ENCODE measurements at regions not wholly inside any gene's neighbourhood (a gene's known extent, or its start where the extent isn't known, plus 50 kb on each side); places are given as distances from the start of the nearest gene placed in this dataset.

DNA sequence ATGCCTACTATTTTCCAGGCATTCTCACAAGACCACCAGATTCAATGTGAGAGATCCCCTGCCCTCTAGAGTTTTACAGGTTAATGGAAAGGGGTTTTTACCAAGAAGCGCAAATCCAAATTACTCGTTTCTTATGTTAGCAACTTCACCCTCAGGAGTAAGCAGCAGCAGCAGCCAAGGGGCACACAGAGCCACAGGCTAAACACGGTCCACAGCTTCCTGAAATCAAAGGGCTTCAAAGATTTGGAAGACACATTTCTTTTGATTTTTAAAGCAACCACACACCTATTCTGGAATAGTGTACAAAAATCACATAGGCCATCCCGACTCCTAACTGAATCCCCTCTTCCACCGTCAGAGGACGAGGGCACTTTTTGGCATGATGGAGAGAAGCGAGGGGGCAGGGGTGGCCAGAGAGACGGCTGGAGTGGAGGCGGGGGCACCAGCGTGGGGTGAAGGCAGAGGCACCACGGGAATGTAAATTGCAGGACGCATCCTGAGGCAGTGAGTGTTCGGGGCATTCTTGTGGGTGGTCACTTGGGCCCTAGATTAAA lies 107.0 kb downstream of the ARF6 start:
- DNase-seq: no peak

DNA sequence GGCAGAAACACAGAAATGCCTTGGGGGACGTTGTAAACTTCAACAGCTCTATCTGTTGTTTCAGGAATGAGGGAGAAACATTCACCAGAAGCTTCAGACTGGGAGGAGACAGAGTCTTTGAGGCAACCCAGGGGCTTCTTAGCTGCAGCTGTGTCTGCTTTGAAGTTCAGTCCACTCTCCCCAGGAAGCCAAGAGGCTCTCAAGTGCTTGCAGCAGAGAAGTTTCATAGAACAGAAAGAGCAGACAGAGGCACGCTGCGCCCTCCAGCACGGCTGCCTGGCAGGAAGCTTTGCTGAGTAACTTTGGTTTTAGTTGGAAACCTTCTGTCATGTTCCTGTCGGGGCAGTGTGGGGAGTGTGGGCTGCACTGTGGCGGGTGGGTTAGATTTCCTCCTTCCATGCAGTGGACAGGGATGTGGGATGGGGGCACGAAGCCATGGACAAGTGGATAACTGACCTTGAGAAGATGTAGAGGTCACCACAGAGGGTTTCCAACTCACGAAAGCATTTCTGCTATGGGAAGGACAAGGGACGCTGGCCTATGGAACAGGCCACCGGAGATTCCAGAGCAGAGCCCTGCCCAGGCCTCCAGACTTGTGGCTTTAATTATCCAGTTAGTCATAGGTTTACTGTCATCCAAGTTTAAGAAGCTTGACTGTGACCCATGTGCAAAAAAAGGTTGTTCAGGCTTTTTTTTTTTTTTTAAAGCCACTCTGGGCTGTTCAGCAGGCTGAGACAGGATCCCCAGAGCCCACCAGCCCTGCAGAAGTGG lies 107.7 kb downstream of the ARF6 start:
- DNase-seq: peak; percentile 72

DNA sequence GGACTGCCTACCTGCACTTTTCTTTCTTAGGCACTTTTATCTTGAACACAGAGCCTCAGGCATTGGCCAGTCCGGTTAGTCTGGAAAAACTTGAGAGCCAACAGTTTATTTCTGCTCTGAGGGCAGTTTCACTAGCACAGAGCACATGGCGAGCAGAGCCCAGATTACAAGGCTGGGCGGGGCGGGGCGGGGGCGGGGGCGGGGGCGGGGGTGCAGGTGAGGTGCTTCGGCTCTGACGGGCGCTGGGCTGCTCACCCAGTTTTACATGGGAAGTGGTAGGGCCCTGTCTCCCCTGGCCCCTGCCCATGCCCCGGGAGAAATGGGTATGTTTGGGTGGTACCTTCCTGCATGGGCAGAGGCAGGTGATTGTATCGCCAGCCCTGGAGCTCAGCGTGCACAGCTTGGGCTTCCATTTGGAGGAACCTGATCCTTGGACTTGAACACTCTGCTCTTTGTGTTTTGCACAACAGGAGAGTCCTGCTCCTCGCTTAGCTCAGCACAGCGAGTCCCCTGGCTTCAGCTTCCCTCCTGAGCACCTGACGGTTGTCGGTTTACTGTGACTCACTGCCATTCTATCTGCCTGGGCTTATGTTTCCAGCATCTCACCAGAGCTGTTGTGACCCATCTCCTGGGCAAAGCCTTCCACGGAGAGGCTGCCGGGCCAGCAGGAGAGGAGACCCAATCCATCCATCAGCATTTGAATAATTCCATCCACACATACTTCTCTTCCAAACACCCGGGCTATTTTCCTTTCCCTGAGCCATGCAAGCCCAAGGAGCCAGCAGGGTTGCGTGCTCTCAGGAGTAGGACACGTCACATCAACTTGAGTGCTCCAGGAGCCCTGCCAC lies 108.5 kb downstream of the ARF6 start:
- peak; percentile 70 for DNase-seq

DNA sequence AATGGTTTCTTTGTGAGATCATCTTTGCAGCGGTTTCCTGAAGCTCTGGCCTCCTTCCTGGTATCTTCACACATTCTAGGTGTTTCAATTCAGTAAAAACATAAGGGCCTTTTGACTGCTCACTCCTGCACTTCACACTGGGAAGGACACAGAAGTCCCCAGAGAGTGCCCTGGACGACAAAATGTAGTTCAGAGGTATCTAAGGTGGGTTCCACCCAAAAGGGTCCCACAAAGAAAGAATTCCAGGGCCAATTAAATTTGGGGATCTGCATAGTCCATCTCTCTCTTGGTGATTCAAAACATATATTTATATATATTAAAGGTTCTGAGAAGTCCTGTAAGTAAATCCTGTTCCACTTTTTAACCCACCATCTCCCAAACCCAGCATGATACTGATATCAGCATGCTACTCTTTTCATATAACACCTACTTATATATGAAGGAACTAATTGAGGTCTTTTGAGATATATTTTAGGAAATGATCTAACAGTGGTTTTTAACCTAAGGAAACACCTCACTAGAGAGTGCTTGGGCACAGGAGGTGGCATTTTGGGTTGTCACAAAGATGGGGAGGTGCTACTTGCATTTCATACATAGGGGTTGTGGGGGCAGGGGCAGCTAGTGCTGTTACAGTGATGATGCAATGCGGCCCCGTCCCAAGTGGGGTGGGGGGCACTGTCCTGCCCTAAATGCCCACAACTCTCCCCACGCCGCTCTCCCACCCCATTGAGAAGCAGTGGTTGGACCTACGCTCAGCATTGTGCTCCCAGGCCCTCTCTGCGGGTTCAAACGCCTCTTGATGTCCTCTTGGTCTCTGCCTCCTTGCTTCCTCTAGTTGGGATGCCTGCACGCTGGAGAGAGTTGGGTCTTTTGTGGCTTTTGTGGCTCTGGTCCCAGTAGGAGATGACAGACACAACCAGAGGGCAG lies 109.4 kb downstream of the ARF6 start:
- peak; percentile 47 for DNase-seq

DNA sequence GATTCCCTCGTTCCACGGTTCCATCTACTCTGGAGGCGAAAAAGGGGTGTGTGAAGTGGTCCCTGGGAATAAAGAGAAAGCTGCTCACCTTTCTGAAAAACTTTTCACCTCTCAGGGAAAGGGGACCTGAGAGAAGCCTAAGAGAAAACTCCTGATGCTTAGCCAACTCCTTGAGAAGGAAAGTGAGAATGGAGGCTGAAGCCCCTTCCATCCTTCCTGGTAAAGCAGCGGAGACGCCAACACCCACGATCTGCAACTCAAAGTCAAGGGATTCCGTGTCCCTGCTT lies 110.0 kb downstream of the ARF6 start:
- DNase-seq: no peak

DNA sequence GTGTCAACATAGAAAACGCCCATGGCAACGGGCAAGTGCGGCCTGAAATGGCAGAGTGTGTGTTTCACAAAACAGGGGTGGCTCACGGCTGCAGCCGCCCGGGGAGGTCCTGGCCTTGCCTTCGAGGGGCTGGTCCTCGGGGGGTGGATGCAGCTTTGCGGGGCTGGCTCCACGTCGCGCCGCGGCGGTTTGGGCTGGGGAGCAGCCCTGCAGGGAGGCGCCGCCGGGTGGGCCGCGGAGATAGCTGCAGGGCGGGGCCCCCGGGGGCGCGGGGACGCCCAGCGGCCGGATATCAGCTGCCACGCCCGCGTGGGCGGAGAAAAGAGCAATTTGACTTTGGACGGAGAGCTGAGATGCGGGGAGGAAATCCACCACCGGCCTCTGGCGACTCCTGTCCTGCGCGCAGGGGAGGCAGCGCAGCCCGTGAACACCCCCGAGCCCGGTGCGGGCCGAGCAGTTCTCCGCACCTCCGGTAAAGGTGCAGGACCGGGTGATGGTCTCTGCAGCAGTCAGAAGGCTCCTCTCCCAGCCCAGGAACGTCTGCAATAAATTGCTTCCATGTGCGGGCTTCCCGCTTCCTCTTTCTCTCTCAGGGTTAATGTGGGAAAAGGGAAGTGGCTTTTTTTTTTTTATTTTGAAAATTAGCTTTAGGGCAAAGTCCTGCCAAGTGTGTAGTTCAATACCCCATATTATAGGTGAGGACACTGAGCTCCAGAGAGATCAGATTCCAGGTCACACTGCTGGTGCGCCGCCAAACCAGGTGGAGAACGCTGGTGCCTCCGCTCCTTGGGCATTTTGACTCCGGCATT lies 110.5 kb downstream of the ARF6 start:
- peak; percentile 75 for DNase-seq

DNA sequence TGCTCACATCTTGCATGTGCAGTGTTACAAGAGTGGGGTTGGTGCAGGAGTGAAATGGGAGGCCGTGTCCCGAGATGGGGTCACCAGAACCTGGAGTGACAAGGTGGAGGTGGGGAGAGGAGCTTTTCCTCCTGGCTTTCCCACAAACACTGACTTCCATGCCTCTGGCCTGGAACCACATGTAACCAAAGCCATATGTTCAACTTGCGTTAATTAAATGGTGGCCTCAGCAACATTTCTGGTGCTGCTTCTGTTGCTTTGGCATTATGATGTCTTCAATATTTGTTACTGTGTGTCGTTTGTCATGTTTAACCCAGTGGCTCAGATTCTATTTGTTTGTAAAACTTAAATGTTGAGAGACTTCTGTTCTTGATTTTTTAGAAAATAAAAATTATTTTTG lies 110.2 kb downstream of the VCPKMT start:
- DNase-seq: no peak

DNA sequence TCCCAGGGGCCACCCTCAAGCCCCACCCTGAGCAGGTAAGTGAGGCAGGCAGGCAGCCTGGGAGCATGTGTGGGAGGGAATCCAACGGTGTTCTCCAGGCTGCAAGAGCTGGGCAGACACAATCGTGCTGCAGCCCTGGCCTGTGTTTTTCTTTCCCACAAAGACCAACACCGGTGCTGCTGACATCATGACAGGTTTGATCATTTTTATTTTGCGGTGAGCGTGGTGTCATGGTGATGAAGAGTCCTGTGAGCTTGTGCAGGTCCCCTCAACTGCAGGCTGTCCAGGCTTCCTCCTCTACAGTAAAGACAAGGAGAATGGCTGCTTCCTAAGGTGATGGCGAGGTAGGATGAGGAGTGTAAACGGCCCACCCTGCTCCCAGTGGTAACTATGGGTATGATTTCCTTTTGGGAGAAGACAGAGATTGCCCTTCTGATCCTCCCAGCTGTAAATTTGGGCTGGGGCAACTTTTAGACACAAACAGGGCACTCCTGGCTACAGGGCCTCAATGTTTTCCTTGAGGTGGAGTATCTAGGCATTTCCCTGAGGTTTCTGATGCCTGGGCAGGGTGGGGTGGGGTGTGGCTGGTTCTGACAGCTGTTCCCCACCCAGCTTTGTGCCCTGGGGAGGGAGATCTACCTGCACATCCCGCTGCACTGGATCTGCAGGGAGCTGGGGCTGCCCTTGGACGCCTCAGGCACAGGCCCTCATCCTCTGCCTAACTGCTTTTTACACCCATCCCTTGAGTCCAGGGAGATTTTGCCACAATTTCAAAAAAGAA lies 109.1 kb downstream of the VCPKMT start:
- no peak for DNase-seq

DNA sequence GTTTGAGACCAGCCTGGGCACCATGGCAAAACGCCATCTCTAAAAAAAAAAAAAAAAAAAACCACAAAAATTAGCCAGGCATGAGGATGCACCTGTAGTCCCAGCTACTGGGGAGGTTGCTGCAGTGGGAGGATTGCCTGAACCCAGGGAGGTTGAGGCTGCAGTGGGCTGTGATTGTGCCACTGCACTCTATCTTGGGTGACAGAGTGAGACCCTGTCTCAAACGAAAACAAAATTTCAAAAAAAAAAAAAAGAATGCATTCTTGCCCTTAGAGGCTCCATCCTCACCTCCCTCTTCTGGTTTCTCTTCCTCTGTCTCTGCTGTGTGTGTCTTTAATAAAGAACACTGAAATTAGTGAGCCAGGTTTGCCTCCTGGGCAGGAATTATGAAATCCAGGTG lies 107.8 kb downstream of the VCPKMT start:
- no peak for DNase-seq

DNA sequence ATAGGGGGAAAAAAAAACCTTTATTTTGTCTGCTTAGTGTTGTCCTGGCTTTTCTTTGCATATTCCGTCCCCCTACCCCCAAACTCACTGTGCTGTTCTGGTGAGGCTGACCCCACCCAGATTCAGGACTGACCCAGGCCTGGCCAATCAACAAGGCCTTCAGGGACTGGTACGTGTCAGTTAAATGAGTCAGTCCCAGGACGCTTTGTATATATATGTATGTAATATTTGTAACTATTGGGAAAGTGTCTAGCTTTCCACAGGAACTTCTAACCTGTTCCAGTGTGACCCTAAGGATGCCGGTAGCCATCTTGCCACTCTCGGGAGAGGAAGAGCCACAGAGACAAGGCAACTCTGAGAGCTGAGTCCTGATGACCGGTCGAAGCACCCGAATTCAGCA lies 107.4 kb downstream of the VCPKMT start:
- no peak for DNase-seq

DNA sequence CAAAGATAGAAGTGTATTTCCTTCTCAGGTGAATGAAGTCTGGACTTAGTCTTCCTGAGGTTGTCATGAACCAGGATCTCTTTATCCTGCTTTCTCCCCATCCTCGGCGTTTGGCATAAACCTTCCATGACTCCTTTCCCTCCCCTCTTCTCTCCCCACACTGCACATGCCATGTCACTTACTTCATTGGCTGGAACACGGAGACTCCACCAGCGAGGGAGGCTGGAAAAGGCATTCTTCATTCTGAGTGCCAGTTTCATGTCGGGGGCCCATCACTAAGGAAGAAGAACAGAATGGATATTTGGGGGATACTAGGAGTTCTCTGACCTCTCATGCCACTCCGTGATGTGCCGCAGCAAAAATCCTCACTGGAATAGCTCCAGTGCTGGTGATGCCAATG lies 105.6 kb downstream of the VCPKMT start:
- DNase-seq: no peak

DNA sequence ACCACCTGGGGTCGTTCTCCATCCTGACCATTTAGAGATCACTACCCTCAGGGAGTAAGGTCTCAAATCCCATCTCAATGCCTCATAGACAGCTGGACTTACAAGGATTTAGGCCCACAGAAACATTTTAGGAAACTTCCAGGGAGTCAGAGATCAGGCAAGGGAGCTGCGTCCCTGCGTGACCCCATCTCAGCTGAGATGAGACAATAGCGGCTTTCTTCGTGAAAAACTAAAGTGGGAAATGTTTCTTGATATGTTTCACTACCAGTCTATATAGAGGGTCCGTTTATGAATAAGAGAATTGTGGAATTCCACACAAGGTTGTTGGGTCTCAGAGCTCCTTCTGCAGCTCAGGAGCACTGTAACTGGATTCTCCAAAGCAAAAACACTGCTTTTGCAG lies 105.1 kb downstream of the VCPKMT start:
- DNase-seq: no peak

DNA sequence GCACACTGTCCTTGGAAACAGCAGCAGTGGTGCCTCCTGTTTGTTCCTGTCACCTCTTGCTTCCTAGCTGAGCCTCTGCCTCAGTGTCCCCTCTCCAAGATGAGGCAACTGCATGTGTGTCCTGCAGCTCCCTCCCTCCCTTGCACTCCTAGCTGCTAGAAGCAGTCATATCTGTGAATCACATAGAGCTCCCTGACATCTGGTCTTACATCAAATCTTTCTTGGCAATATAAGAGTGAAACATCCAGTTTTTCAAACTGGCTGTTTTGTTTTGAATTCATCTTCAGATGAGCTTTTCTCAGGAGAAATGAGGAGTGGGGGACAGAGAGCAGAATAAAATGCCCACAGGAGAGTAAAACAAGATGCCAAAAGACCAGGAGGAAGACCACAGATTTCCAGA lies 103.7 kb downstream of the VCPKMT start:
- DNase-seq: no peak

DNA sequence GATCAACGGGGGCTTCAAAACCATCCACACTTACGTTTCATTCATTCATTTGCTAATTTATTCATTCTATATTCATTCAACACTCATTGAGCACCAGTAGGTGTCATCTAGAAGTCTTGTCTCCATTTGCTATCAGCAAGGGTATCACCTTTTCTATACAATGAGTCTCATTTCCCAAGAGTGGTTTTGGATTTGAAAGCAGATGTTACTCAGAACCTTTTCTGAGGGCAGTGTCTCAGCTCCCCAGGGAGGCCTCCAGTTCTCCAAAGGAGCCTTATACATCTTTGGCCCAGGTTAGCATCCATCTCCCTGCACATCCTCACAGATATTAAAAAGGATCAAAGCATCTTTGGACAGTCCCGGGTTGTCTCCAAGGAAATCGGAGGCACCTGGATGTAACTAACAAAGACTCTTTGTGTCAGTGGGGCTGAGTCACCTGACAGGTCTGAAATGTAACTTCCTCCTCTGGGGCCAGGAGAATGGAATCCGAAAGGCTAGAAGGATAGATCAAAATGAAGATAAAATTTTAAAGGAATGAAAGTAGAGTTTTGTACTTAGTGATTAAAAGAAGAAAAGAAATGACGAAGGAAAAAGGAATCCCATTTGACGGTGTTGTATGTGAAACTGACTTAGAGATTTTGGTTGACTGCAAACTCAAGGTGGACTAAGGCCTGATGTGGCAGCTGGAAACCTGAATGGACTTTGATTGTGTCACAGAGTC lies 103.0 kb downstream of the VCPKMT start:
- DNase-seq: no peak

DNA sequence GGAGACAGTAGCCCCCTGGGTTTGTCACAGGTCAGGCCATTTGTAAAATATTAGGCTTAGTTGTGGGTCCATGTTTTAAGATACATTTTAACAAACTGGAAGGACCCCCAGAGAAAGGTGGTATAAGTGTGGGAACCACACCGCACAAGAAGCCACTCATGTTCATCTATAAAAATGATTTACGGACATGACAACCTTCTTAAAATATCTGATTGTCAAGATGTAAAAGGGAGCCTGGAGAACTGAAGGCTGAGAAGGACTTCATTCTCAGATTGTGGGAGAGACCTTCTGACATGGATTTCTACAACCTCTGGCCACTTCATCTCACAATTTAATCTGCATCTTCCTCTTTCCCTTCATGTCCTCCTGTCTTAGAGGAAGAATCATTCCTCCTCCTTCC lies 102.4 kb downstream of the VCPKMT start:
- no peak for DNase-seq

DNA sequence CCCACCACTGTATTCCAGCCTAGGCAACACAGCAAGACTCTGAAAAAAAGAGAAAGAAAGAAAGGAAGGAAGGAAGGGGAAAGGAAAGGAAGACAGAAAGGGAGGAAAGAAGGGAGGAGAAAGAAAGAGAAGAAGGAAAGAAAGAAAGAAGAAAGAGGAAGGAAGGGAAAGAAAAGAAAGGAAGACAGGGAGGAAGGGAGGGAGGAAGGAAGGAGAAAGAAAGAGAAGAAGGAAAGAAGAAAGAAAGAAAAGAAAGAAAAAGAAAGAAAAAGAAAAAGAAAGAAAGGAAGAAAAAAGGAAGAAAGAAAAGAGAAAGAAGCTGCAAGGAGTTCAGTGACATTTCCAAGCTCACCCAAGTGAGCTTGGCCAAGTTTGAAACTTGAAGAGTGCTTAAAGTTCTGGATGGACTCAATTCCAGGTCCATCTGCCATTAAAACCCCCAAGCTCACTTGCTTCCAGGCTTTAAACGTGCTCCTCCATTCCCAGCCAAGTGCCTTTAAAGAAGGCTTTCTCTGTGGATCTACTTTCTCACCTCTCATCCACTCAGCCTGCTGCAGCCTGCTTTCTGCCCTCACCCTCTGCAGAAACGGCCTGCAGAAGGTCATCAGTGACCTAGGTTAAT lies 101.5 kb downstream of the VCPKMT start:
- DNase-seq: no peak

DNA sequence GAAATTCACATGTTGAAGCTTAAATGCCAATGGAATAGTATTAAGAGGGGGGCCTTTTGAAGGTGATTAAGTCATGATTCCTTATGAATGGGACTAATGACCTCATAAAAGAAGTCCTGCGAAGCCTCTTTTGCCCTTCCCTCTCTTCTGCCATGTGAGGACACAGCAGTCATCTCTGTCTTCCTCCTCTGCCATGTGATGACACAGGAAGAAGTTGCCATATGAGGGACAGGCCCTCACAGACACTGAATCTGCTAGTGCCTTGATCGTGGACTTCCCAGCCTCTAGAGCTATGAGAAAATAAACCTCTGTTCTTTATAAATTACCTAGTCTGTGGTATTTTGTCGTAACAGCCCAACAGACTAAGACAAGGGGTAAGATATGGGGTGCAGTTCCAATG lies 100.7 kb downstream of the VCPKMT start:
- DNase-seq: no peak

DNA sequence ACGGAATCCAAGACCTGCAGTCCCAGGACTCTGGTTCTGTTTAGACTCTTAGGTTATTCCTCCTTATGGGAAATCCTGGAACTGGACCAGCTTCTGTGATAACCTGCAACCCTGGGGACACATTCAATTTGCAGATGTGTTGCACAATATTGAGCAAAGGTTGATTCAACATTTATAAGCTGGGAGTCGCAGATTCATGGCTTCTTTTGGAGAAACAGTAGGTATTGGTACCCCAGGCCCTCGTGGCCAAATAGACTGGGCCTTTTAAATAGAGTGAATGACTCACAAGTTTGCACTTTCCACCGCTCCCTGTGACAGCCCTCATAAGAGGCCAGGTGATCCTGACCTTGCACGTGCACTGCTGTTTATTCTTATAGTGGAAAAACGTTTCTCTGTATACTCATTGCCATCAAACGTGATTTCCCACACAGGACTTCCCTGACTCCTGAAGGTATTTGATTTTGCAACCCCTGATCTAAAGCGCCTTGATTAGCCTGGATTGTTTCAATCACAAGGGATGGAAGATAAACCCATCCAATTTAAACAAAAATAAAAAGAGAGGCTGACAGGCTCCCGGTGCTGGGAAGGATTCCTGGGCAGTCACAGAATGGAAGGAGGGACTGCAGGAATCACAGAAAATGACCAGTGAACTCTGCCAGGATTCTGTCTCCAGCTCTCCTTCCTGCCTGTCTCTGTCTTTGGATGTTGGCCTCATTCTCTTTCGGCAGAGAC lies 98.0 kb downstream of the VCPKMT start:
- no peak for DNase-seq

DNA sequence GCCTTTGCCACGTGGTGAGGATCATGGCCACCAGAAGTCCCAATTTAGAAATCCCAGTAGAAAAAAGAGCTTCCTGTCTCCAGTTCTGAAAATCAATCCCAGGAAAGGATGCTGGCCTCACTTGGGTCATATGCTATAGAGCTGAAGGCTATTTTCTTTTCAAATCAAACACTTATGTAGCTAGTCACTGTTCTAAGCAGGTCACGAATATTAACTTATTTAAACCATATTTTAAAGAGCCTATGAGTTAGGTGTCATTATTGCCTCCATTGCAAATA lies 97.5 kb downstream of the VCPKMT start:
- DNase-seq: no peak

DNA sequence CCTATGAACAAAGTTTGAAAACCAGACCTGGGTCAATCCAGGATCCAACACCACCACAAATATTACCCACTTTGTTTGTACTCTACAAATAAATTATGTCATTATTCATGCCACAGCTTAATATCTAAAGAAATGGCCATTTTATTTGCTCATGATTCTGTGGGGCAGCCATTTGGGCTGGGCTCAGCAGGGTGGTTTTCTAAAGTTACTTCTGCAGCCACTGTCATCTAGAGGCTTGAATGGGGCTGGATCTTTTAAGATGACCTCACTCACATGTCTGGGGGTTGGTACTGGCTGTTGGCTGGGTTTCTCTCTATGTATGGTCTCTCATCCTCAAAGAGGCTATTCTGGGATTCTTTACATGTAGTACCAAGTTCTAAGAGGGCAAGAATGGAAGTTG lies 96.2 kb downstream of the VCPKMT start:
- no peak for DNase-seq
